ENCODE measurements at regions not wholly inside any gene's neighbourhood (a gene's known extent, or its start where the extent isn't known, plus 50 kb on each side); places are given as distances from the start of the nearest gene placed in this dataset.

DNA sequence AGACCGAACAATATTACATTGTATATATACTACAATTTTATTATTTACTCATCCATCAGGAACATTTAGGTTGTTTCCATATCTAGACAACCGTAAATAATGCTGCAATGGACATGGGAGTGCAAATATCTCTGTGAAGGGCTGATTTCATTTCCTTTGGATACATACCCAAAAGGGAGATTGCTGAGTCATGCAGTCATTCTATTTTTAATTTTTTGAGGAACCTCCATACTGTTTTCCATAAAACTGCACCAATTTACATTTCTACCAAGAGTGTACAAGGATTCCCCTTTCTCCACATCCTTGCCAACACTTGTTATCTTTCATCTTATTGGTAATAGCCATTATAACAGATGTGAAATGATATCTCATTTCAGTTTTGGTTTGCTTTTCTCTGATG, 84.7 kb downstream of the SLC41A2 start:
- Histone ChIP-seq H3K27ac (no peak overlapping the region), H3K36me3 (no peaks in the 10 kb centered on the region), H3K9me3 (no peaks in the 10 kb centered on the region), H3K4me3 (no peak overlapping the region), H3K4me1 (no peaks in the 10 kb centered on the region), H3K27me3 (no peaks in the 10 kb centered on the region)
- no peak for DNase-seq (ENCODE audit: low spot score in 2 of 2)
- 85 to 96% methylated on average over 2 of the region's 2 CpGs for WGBS, 2 donors
- TF ChIP-seq, protein P1, sequence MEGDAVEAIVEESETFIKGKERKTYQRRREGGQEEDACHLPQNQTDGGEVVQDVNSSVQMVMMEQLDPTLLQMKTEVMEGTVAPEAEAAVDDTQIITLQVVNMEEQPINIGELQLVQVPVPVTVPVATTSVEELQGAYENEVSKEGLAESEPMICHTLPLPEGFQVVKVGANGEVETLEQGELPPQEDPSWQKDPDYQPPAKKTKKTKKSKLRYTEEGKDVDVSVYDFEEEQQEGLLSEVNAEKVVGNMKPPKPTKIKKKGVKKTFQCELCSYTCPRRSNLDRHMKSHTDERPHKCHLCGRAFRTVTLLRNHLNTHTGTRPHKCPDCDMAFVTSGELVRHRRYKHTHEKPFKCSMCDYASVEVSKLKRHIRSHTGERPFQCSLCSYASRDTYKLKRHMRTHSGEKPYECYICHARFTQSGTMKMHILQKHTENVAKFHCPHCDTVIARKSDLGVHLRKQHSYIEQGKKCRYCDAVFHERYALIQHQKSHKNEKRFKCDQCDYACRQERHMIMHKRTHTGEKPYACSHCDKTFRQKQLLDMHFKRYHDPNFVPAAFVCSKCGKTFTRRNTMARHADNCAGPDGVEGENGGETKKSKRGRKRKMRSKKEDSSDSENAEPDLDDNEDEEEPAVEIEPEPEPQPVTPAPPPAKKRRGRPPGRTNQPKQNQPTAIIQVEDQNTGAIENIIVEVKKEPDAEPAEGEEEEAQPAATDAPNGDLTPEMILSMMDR (IDR thresholded peaks at IDR 0.05), result no peak
- no peak for TF ChIP-seq EP300 (IDR thresholded peaks at IDR 0.05)
- TF ChIP-seq POLR2A (IDR thresholded peaks at IDR 0.05), result no peak

DNA sequence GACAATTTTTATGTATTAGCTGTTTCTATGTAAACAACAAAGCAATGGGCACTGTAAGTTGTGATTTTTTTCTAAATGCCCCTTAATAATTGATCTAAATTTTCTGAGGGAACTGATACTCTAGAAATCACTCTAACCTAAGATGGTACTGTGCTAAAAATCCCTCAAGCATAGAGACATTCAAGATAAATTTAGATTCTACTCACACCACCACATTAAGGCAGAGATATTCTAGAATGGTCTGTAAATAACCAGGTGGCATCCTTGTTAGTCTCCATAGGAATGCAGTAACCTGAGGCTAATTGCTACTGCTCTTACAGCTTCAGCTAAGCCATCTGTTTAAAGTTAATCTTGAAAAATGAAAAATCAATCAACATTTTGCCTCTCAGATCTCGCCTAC, 87.3 kb downstream of the SLC41A2 start:
- Histone ChIP-seq H3K27ac (no peak overlapping the region), H3K4me3 (no peak overlapping the region), H3K9me3 (no peaks in the 10 kb centered on the region), H3K27me3 (no peaks in the 10 kb centered on the region), H3K4me1 (peaks cover 0 to 11% (median 0%) of the 10 kb centered on the region in 4 donors), H3K36me3 (no peaks in the 10 kb centered on the region)
- TF ChIP-seq, protein P1 (IDR thresholded peaks at IDR 0.05), result no peak
- TF ChIP-seq POLR2A (IDR thresholded peaks at IDR 0.05), result no peak
- TF ChIP-seq EP300 (IDR thresholded peaks at IDR 0.05), result no peak
- WGBS, 2 donors, result 97 to 98% methylated on average over 1 of the region's 1 CpG
- DNase-seq (ENCODE audit: low spot score in 2 of 2), result no peak

DNA sequence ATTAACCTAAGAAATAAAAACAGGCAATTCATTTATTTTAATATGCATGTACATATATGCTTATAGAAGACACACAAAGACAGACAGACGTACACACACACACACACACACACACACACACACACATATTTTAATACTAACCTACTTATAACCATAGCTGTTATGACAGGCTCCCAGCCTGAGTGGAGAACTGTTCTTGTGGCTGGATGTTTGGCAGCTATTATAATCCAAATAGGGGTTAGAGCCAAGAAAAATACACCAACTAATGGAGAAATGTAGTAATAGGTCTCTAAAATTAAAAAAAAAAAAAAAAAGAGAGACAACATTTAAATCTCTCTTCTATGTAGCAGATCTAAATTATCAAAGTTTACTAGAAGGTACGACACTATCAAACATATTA, 91.8 kb downstream of the SLC41A2 start:
- 62 to 69% methylated on average over 2 of the region's 2 CpGs for WGBS, 2 donors
- H3K27me3 ChIP-seq, result no peaks in the 10 kb centered on the region
- H3K36me3 ChIP-seq, result no peaks in the 10 kb centered on the region
- no peak overlapping the region for H3K4me3 ChIP-seq
- TF ChIP-seq EP300 (IDR thresholded peaks at IDR 0.05) (no peak), POLR2A (IDR thresholded peaks at IDR 0.05) (no peak)
- TF ChIP-seq, protein P1 (IDR thresholded peaks at IDR 0.05), result no peak
- H3K4me1 ChIP-seq, result peaks cover 0 to 23% (median 0%) of the 10 kb centered on the region in 4 donors
- no peaks in the 10 kb centered on the region for H3K9me3 ChIP-seq
- no peak overlapping the region for H3K27ac ChIP-seq
- DNase-seq (ENCODE audit: low spot score in 2 of 2), result no peak

DNA sequence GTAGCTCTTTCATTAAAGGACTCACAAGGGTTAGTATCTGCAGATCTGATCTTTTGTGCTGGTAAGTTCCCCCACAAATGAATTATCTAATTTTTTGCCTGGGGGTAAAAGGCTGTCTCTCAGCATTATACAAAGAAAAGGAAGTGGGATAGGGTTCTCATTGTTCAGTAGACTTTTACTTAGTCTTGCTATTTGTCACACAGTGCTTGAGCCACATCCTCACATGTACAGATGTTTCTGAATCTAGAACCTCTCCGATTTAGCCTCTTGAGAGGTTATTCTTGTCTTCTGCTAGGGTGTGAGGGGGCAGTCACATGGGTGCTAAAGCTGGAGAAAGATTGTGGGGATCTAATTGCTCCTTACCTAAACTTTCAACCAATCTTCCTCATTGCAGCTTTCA, 93.0 kb downstream of the SLC41A2 start:
- Histone ChIP-seq H3K27ac (no peak overlapping the region), H3K4me3 (no peak overlapping the region), H3K36me3 (peaks cover 0 to 4% (median 0%) of the 10 kb centered on the region in 3 donors), H3K27me3 (no peaks in the 10 kb centered on the region), H3K4me1 (peaks cover 0 to 23% (median 0%) of the 10 kb centered on the region in 4 donors), H3K9me3 (no peaks in the 10 kb centered on the region)
- WGBS, 2 donors, result 43 to 44% methylated on average over 1 of the region's 1 CpG
- DNase-seq (ENCODE audit: low spot score in 2 of 2), result no peak
- no peak for TF ChIP-seq EP300 (IDR thresholded peaks at IDR 0.05)
- TF ChIP-seq, protein P1 (IDR thresholded peaks at IDR 0.05), result no peak
- TF ChIP-seq POLR2A (IDR thresholded peaks at IDR 0.05), result no peak

DNA sequence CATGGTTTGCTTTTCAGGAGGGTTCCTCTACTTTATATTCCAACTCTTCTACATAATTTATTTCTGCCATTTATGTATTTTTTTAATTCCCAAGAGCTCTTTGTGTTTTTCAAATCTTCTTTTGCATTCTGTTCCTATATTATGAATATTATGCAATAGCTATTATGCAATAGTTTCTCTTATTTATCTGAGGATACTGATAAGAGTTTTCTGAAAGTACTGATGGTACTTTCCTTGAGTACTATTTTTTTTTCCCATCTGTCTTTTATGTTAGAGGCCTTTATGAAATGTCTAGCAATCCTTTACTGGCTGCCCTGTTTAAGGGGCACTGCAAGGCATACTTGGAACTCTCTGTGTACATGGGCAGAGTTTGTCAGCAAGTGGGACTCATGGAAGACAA, 93.4 kb downstream of the SLC41A2 start:
- TF ChIP-seq POLR2A (IDR thresholded peaks at IDR 0.05), result no peak
- TF ChIP-seq EP300 (IDR thresholded peaks at IDR 0.05), result no peak
- TF ChIP-seq, protein P1 (IDR thresholded peaks at IDR 0.05), result no peak
- no peaks in the 10 kb centered on the region for H3K9me3 ChIP-seq
- no peak overlapping the region for H3K4me3 ChIP-seq
- peaks cover 0 to 4% (median 0%) of the 10 kb centered on the region in 3 donors for H3K36me3 ChIP-seq
- H3K27ac ChIP-seq, result no peak overlapping the region
- peaks cover 0 to 23% (median 0%) of the 10 kb centered on the region in 4 donors for H3K4me1 ChIP-seq
- H3K27me3 ChIP-seq, result no peaks in the 10 kb centered on the region
- no peak for DNase-seq (ENCODE audit: low spot score in 2 of 2)

Data from tibial nerve (tissue), 4 donors.